ENCODE measurements at regions not wholly inside any gene's neighbourhood (a gene's known extent, or its start where the extent isn't known, plus 50 kb on each side); places are given as distances from the start of the nearest gene placed in this dataset.
"Not testable (repeated sequence)": the region's sequence is repeated elsewhere in the genome, so short reads cannot be mapped to it uniquely, and the experiment has no call there.

GRCh38 chr3:72652395-72652794 is 195.8 kb downstream of the SHQ1 start:
- Histone ChIP-seq H3K4me3 (replicated peaks; ENCODE audit: low read depth, low read length) (no peak overlapping the region), H3K36me3 (ENCODE audit: control insufficient read depth, insufficient read depth, low read length) (no peaks in the 10 kb centered on the region), H3K27me3 (replicated peaks; ENCODE audit: control insufficient read depth, insufficient read depth, low read length) (no peaks in the 10 kb centered on the region)
- no peak for DNase-seq (ENCODE audit: extremely low read depth, insufficient read length)
- TF ChIP-seq, protein P1, sequence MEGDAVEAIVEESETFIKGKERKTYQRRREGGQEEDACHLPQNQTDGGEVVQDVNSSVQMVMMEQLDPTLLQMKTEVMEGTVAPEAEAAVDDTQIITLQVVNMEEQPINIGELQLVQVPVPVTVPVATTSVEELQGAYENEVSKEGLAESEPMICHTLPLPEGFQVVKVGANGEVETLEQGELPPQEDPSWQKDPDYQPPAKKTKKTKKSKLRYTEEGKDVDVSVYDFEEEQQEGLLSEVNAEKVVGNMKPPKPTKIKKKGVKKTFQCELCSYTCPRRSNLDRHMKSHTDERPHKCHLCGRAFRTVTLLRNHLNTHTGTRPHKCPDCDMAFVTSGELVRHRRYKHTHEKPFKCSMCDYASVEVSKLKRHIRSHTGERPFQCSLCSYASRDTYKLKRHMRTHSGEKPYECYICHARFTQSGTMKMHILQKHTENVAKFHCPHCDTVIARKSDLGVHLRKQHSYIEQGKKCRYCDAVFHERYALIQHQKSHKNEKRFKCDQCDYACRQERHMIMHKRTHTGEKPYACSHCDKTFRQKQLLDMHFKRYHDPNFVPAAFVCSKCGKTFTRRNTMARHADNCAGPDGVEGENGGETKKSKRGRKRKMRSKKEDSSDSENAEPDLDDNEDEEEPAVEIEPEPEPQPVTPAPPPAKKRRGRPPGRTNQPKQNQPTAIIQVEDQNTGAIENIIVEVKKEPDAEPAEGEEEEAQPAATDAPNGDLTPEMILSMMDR (IDR thresholded peaks at IDR 0.05; ENCODE audit: insufficient read depth, low read length, poor library complexity, severe bottlenecking) = no peak

GRCh38 chr3:72651498-72651897 is 196.7 kb downstream of the SHQ1 start:
- Histone ChIP-seq H3K4me3 (replicated peaks; ENCODE audit: low read depth, low read length) (no peak overlapping the region), H3K36me3 (ENCODE audit: control insufficient read depth, insufficient read depth, low read length) (no peaks in the 10 kb centered on the region), H3K27me3 (replicated peaks; ENCODE audit: control insufficient read depth, insufficient read depth, low read length) (no peaks in the 10 kb centered on the region)
- TF ChIP-seq, protein P1 (IDR thresholded peaks at IDR 0.05; ENCODE audit: insufficient read depth, low read length, poor library complexity, severe bottlenecking) = no peak
- no peak for DNase-seq (ENCODE audit: extremely low read depth, insufficient read length)

- Histone ChIP-seq H3K36me3 (ENCODE audit: control insufficient read depth, insufficient read depth, low read length) (no peaks in the 10 kb centered on the region), H3K4me3 (replicated peaks; ENCODE audit: low read depth, low read length) (no peak overlapping the region), H3K27me3 (replicated peaks; ENCODE audit: control insufficient read depth, insufficient read depth, low read length) (no peaks in the 10 kb centered on the region)
- TF ChIP-seq, protein P1 (IDR thresholded peaks at IDR 0.05; ENCODE audit: insufficient read depth, low read length, poor library complexity, severe bottlenecking) = no peak
- DNase-seq (ENCODE audit: extremely low read depth, insufficient read length) = no peak
These were observed 202.0 kb downstream of the SHQ1 start for GRCh38 chr3:72646263-72646662.

- not testable (repeated sequence) for H3K36me3 ChIP-seq (ENCODE audit: control insufficient read depth, insufficient read depth, low read length); DNase-seq (ENCODE audit: extremely low read depth, insufficient read length); H3K4me3 ChIP-seq (replicated peaks; ENCODE audit: low read depth, low read length); H3K27me3 ChIP-seq (replicated peaks; ENCODE audit: control insufficient read depth, insufficient read depth, low read length)
These were observed 204.6 kb downstream of the SHQ1 start for GRCh38 chr3:72643635-72644034.

GRCh38 chr3:72641684-72642083 is 206.6 kb downstream of the SHQ1 start:
- DNase-seq (ENCODE audit: extremely low read depth, insufficient read length) = no peak
- TF ChIP-seq, protein P1 (IDR thresholded peaks at IDR 0.05; ENCODE audit: insufficient read depth, low read length, poor library complexity, severe bottlenecking) = no peak
- Histone ChIP-seq H3K27me3 (replicated peaks; ENCODE audit: control insufficient read depth, insufficient read depth, low read length) (no peaks in the 10 kb centered on the region; the same call in none of the 2 replicates), H3K4me3 (replicated peaks; ENCODE audit: low read depth, low read length) (no peak overlapping the region), H3K36me3 (ENCODE audit: control insufficient read depth, insufficient read depth, low read length) (no peaks in the 10 kb centered on the region)

DNA sequence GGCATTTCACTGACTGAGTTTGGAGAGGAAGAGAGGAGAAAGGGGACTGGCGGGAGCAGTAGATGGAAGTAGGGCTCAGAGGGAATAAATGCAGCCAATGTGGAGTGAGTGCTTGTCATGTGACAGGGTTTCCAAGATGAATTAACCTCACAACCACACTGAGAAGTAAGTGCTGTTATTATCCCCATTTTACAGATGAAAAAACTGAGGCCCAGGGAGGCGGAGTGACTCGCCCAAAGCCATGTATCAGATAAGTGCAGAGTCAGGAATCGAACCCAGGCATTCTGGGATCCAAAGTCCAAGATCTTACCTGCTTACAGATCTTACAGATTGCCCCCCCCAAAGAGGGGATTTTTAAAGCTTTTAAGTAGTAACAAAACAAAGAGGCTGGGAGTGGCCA is 207.2 kb downstream of the SHQ1 start:
- TF ChIP-seq, protein P1 (IDR thresholded peaks at IDR 0.05; ENCODE audit: insufficient read depth, low read length, poor library complexity, severe bottlenecking) = no peak
- H3K27me3 ChIP-seq (replicated peaks; ENCODE audit: control insufficient read depth, insufficient read depth, low read length) = no peaks in the 10 kb centered on the region; the same call in none of the 2 replicates
- no peak for DNase-seq (ENCODE audit: extremely low read depth, insufficient read length)
- no peak overlapping the region for H3K4me3 ChIP-seq (replicated peaks; ENCODE audit: low read depth, low read length)
- H3K36me3 ChIP-seq (ENCODE audit: control insufficient read depth, insufficient read depth, low read length) = no peaks in the 10 kb centered on the region
